ENCODE measurements at regions not wholly inside any gene's neighbourhood (a gene's known extent, or its start where the extent isn't known, plus 50 kb on each side); places are given as distances from the start of the nearest gene placed in this dataset.

DNA sequence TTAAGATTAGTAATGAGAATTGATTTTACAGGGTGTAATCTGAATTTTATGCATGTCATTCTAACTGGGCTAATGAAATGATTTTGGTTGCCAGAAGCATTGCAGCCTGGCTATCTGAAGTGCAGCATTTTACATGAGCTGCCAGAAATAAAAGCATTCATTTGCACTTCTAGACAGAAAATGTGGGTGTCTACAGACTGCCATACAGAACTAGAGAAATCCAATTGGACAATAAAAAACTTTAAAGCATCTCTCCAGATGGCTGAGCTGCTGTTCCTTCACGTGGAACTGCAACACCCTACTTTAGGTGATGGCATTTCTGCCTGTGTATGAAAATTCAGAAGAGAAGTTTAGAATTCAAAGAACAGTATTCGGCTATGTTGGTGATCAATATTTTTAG is 450.1 kb upstream of the SLITRK1 start:
- TF ChIP-seq, protein P1, sequence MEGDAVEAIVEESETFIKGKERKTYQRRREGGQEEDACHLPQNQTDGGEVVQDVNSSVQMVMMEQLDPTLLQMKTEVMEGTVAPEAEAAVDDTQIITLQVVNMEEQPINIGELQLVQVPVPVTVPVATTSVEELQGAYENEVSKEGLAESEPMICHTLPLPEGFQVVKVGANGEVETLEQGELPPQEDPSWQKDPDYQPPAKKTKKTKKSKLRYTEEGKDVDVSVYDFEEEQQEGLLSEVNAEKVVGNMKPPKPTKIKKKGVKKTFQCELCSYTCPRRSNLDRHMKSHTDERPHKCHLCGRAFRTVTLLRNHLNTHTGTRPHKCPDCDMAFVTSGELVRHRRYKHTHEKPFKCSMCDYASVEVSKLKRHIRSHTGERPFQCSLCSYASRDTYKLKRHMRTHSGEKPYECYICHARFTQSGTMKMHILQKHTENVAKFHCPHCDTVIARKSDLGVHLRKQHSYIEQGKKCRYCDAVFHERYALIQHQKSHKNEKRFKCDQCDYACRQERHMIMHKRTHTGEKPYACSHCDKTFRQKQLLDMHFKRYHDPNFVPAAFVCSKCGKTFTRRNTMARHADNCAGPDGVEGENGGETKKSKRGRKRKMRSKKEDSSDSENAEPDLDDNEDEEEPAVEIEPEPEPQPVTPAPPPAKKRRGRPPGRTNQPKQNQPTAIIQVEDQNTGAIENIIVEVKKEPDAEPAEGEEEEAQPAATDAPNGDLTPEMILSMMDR (IDR thresholded peaks at IDR 0.05; ENCODE audit: insufficient read depth, low read length): no peak
- TF ChIP-seq, protein P2, sequence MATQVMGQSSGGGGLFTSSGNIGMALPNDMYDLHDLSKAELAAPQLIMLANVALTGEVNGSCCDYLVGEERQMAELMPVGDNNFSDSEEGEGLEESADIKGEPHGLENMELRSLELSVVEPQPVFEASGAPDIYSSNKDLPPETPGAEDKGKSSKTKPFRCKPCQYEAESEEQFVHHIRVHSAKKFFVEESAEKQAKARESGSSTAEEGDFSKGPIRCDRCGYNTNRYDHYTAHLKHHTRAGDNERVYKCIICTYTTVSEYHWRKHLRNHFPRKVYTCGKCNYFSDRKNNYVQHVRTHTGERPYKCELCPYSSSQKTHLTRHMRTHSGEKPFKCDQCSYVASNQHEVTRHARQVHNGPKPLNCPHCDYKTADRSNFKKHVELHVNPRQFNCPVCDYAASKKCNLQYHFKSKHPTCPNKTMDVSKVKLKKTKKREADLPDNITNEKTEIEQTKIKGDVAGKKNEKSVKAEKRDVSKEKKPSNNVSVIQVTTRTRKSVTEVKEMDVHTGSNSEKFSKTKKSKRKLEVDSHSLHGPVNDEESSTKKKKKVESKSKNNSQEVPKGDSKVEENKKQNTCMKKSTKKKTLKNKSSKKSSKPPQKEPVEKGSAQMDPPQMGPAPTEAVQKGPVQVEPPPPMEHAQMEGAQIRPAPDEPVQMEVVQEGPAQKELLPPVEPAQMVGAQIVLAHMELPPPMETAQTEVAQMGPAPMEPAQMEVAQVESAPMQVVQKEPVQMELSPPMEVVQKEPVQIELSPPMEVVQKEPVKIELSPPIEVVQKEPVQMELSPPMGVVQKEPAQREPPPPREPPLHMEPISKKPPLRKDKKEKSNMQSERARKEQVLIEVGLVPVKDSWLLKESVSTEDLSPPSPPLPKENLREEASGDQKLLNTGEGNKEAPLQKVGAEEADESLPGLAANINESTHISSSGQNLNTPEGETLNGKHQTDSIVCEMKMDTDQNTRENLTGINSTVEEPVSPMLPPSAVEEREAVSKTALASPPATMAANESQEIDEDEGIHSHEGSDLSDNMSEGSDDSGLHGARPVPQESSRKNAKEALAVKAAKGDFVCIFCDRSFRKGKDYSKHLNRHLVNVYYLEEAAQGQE (IDR thresholded peaks at IDR 0.05; ENCODE audit: insufficient replicate concordance, low read depth): no peak
- TF ChIP-seq SPI1 (IDR thresholded peaks at IDR 0.05; ENCODE audit: borderline replicate concordance, low read depth) (no peak), POLR2AphosphoS5 (IDR thresholded peaks at IDR 0.05; ENCODE audit: low read depth) (no peak), GABPA (IDR thresholded peaks at IDR 0.05; ENCODE audit: low read depth) (no peak)
- H3K27me3 ChIP-seq (ENCODE audit: insufficient read depth, poor library complexity, severe bottlenecking): no peaks in the 10 kb centered on the region
- H3K27ac ChIP-seq (replicated peaks): no peak overlapping the region
- DNase-seq (ENCODE audit: low read depth in 1 of 2, low spot score in 1 of 2): no peak
- no peak overlapping the region for H3K4me3 ChIP-seq (replicated peaks; ENCODE audit: insufficient read depth, low read length)

DNA sequence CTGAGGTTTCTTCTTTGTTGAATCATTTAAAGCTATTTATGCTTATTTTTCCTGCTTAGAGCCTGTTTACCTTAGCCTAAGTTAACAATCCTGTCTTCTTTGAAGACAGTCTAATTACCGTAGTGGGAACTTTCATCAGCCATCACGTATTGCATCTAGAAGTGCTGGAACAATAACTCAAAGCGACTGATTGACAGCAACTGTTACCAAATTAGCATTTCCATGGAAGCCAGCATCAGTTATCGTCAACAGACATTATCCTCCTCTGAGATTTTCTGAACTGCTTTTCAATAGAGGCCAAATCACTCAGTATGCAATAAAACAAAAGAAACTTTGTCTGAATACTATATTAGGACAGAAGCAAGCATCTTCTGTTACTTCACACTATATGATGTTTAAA is 433.3 kb upstream of the SLITRK1 start:
- Histone ChIP-seq H3K27ac (replicated peaks) (no peak overlapping the region), H3K4me3 (replicated peaks; ENCODE audit: insufficient read depth, low read length) (no peak overlapping the region), H3K27me3 (ENCODE audit: insufficient read depth, poor library complexity, severe bottlenecking) (no peaks in the 10 kb centered on the region)
- TF ChIP-seq GABPA (IDR thresholded peaks at IDR 0.05; ENCODE audit: low read depth): no peak
- no peak for DNase-seq (ENCODE audit: low read depth in 1 of 2, low spot score in 1 of 2)

DNA sequence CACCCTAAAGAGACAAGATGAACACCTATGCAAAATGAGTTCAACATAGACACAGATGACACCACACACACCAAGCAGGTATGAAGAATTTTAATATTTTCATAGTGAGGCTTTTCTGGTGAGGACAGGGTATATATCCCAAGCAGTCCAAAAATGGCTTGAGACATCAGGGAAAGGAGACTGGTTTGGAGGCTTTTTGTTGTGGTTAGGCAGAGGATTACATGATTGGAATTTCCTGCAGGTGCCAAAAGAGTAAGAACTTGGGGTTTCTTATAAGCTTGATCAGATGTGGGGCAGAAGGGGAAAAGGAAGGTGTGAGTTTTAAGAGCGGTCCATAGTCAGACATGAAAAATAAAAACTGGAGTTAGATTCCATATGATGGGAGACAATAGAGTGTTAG is 420.8 kb upstream of the SLITRK1 start:
- Histone ChIP-seq H3K27ac (replicated peaks) (no peak overlapping the region), H3K4me3 (replicated peaks; ENCODE audit: insufficient read depth, low read length) (no peak overlapping the region), H3K27me3 (ENCODE audit: insufficient read depth, poor library complexity, severe bottlenecking) (no peaks in the 10 kb centered on the region)
- TF ChIP-seq, protein P2 (IDR thresholded peaks at IDR 0.05; ENCODE audit: insufficient replicate concordance, low read depth): no peak
- TF ChIP-seq SPI1 (IDR thresholded peaks at IDR 0.05; ENCODE audit: borderline replicate concordance, low read depth) (no peak), POLR2AphosphoS5 (IDR thresholded peaks at IDR 0.05; ENCODE audit: low read depth) (no peak), GABPA (IDR thresholded peaks at IDR 0.05; ENCODE audit: low read depth) (no peak)
- TF ChIP-seq, protein P1 (IDR thresholded peaks at IDR 0.05; ENCODE audit: insufficient read depth, low read length): no peak
- DNase-seq (ENCODE audit: low read depth in 1 of 2, low spot score in 1 of 2): no peak

DNA sequence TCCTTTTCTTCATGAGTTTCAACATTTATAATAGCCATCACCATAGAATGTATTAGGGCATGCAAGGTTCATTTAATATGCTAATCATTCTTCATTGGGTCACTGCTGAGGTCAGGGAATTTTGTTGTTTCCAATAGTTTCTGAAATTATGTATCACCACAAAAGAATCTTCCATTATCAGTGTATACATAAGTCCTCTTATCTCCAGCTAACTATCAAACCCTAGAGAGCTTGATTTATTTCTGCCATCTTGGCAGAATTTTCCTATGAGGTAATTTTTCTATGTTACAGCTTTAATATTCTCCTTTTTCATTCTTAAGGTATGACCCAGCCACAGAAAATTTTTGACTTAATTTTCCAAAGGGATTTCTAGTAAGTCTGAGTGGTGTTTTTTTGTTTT is 415.0 kb upstream of the SLITRK1 start:
- TF ChIP-seq POLR2AphosphoS5 (IDR thresholded peaks at IDR 0.05; ENCODE audit: low read depth): no peak
- TF ChIP-seq, protein P1 (IDR thresholded peaks at IDR 0.05; ENCODE audit: insufficient read depth, low read length): no peak
- no peak for TF ChIP-seq SPI1 (IDR thresholded peaks at IDR 0.05; ENCODE audit: borderline replicate concordance, low read depth)
- TF ChIP-seq, protein P2 (IDR thresholded peaks at IDR 0.05; ENCODE audit: insufficient replicate concordance, low read depth): no peak
- TF ChIP-seq GABPA (IDR thresholded peaks at IDR 0.05; ENCODE audit: low read depth): no peak
- no peaks in the 10 kb centered on the region for H3K27me3 ChIP-seq (ENCODE audit: insufficient read depth, poor library complexity, severe bottlenecking)
- H3K27ac ChIP-seq (replicated peaks): no peak overlapping the region
- H3K4me3 ChIP-seq (replicated peaks; ENCODE audit: insufficient read depth, low read length): no peak overlapping the region
- no peak for DNase-seq (ENCODE audit: low read depth in 1 of 2, low spot score in 1 of 2)
